Loucy (cell line): ENCODE measurements at regions not wholly inside any gene's neighbourhood (a gene's known extent, or its start where the extent isn't known, plus 50 kb on each side); places are given as distances from the start of the nearest gene placed in this dataset.

Experiments used
- CTCF ChIP-seq: fragments of 200-600 bp; sonication (generic); conservative IDR thresholded peaks from 2 replicates; pipeline ENCODE4 v1.5.1; 2014; ENCODE audit warnings: mild to moderate bottlenecking, antibody characterized with exemption, low read length
- EZH2phosphoT487 ChIP-seq: fragments of 200-600 bp; IDR thresholded peaks from 2 replicates; pipeline ENCODE4 v1.6.1; 2018; ENCODE audit warnings: antibody characterized with exemption, mild to moderate bottlenecking, moderate library complexity, borderline replicate concordance

GRCh38 chrX:26026179-26026578 is 112.0 kb upstream of the MAGEB18 start:
- TF ChIP-seq EZH2phosphoT487 (no peak), CTCF (no peak)
